ENCODE measurements at regions not wholly inside any gene's neighbourhood (a gene's known extent, or its start where the extent isn't known, plus 50 kb on each side); places are given as distances from the start of the nearest gene placed in this dataset.

- no peak for TF ChIP-seq FOXJ3 (CRISPR knock-in tag; IDR thresholded peaks at IDR 0.05; ENCODE audit: borderline replicate concordance)
- no peak for TF ChIP-seq FOXA1 (IDR thresholded peaks at IDR 0.05)
- TF ChIP-seq FOXA1 (CRISPR knock-in tag; IDR thresholded peaks at IDR 0.05) = no peak
- peak; percentile 25 for TF ChIP-seq CTCF (CRISPR knock-in tag; IDR thresholded peaks at IDR 0.05)
- no peak for TF ChIP-seq MAFF (IDR thresholded peaks at IDR 0.05; ENCODE audit: low read depth, low read length)
- no peak for TF ChIP-seq CBX2 (IDR thresholded peaks at IDR 0.05; ENCODE audit: low read depth, low read length)
- TF ChIP-seq CBX2 (CRISPR knock-in tag; IDR thresholded peaks at IDR 0.05; ENCODE audit: low read depth) = no peak
- TF ChIP-seq SNAPC5 (CRISPR knock-in tag; IDR thresholded peaks at IDR 0.05; ENCODE audit: borderline replicate concordance) = no peak
- no peak for TF ChIP-seq YY1 (IDR thresholded peaks at IDR 0.05; ENCODE audit: insufficient read depth, insufficient replicate concordance, low read depth, low read length)
- TF ChIP-seq ZFP41 (CRISPR knock-in tag; IDR thresholded peaks at IDR 0.05; ENCODE audit: borderline replicate concordance) = no peak
Measured at GRCh38 chr2:173431191-173431590, 76.5 kb downstream of the CDCA7 start.

All from HepG2 (cell line).